IPS DF 6.9 (cell line): ENCODE measurements at regions not wholly inside any gene's neighbourhood (a gene's known extent, or its start where the extent isn't known, plus 50 kb on each side); places are given as distances from the start of the nearest gene placed in this dataset.

Source experiments
- DNase-seq: peaks from one replicate; pipeline ENCODE4 v3.0.0-alpha.2; 2013; ENCODE audit warnings: low read depth, low spot score
- H3K27ac ChIP-seq: one replicate; pipeline ENCODE4 v1.5.1; 2013; ENCODE audit warnings: low read length, control low read depth
- H3K27me3 ChIP-seq: 2 replicates; pipeline ENCODE4 v1.6.1; 2013; ENCODE audit warnings: mild to moderate bottlenecking, low read length; ENCODE audit not compliant: control insufficient read depth, insufficient read depth
- H3K36me3 ChIP-seq: 2 replicates; pipeline ENCODE4 v1.6.1; 2013; ENCODE audit warnings: low read length; ENCODE audit not compliant: control insufficient read depth, insufficient read depth
- H3K4me1 ChIP-seq: 2 replicates; pipeline ENCODE4 v1.6.1; 2013; ENCODE audit warnings: low read length; ENCODE audit not compliant: control insufficient read depth, insufficient read depth
- H3K4me3 ChIP-seq: 2 replicates; pipeline ENCODE4 v1.5.1; 2013; ENCODE audit warnings: mild to moderate bottlenecking, low read length
- H3K9me3 ChIP-seq: 2 replicates; pipeline ENCODE4 v1.6.1; 2013; ENCODE audit warnings: low read length, inconsistent platforms; ENCODE audit not compliant: control insufficient read depth, insufficient read depth
- WGBS: extraction: QIAGEN DNeasy Blood & Tissue Kit; methylation state at CpG from one replicate; pipeline ENCODE4 v1.1.7; 2013; ENCODE audit warnings: mixed read lengths, missing lambda C conversion rate; ENCODE audit not compliant: insufficient read length, insufficient coverage; 5-methylcytosine and 5-hydroxymethylcytosine counted together

- WGBS = no CpG with 5 or more reads among the region's 5 CpGs
- H3K27me3 ChIP-seq = no peaks in the 10 kb centered on the region
- H3K9me3 ChIP-seq = no peaks in the 10 kb centered on the region
- DNase-seq = no peak
- no peak overlapping the region for H3K27ac ChIP-seq
- H3K4me3 ChIP-seq = no peak overlapping the region
- no peaks in the 10 kb centered on the region for H3K4me1 ChIP-seq
- H3K36me3 ChIP-seq = no peaks in the 10 kb centered on the region
Measured at GRCh38 chr11:86726770-86727504, 54.5 kb upstream of the ME3 start.

GRCh38 chr11:86726118-86726753 lies 53.8 kb upstream of the ME3 start:
- WGBS = no CpG with 5 or more reads among the region's 2 CpGs
- DNase-seq = no peak
- Histone ChIP-seq H3K9me3 (no peaks in the 10 kb centered on the region), H3K4me1 (no peaks in the 10 kb centered on the region), H3K4me3 (no peak overlapping the region), H3K27ac (no peak overlapping the region), H3K36me3 (no peaks in the 10 kb centered on the region), H3K27me3 (no peaks in the 10 kb centered on the region)

GRCh38 chr11:86724137-86724536 lies 51.7 kb upstream of the ME3 start:
- H3K4me1 ChIP-seq = no peaks in the 10 kb centered on the region
- H3K36me3 ChIP-seq = no peaks in the 10 kb centered on the region
- H3K9me3 ChIP-seq = no peaks in the 10 kb centered on the region
- no peak for DNase-seq
- no peak overlapping the region for H3K27ac ChIP-seq
- no peaks in the 10 kb centered on the region for H3K27me3 ChIP-seq
- no peak overlapping the region for H3K4me3 ChIP-seq

GRCh38 chr11:86723281-86723680 lies 50.9 kb upstream of the ME3 start:
- WGBS = no CpG with 5 or more reads among the region's 1 CpG
- Histone ChIP-seq H3K9me3 (no peaks in the 10 kb centered on the region), H3K27me3 (no peaks in the 10 kb centered on the region), H3K4me3 (no peak overlapping the region), H3K4me1 (no peaks in the 10 kb centered on the region), H3K36me3 (no peaks in the 10 kb centered on the region), H3K27ac (no peak overlapping the region)
- no peak for DNase-seq

GRCh38 chr11:86722748-86723147 lies 50.3 kb upstream of the ME3 start:
- DNase-seq = no peak
- no peaks in the 10 kb centered on the region for H3K36me3 ChIP-seq
- no peaks in the 10 kb centered on the region for H3K4me1 ChIP-seq
- no peak overlapping the region for H3K27ac ChIP-seq
- no peaks in the 10 kb centered on the region for H3K27me3 ChIP-seq
- H3K4me3 ChIP-seq = no peak overlapping the region
- H3K9me3 ChIP-seq = no peaks in the 10 kb centered on the region
